Hepatocyte (in vitro differentiated cells): ENCODE measurements at regions not wholly inside any gene's neighbourhood (a gene's known extent, or its start where the extent isn't known, plus 50 kb on each side); places are given as distances from the start of the nearest gene placed in this dataset.

Source experiments
- EZH2 ChIP-seq: fragments of 200-600 bp; sonication (generic); IDR thresholded peaks from 2 replicates; pipeline ENCODE4 v1.6.1; 2016; ENCODE audit warnings: antibody characterized with exemption, mild to moderate bottlenecking, borderline replicate concordance
- TF ChIP-seq, protein P1 (sequence below): fragments of 200-600 bp; sonication (generic); IDR thresholded peaks from 2 replicates; pipeline ENCODE4 v1.5.1; 2016; ENCODE audit warnings: antibody characterized with exemption, mild to moderate bottlenecking; ENCODE audit not compliant: poor library complexity

DNA sequence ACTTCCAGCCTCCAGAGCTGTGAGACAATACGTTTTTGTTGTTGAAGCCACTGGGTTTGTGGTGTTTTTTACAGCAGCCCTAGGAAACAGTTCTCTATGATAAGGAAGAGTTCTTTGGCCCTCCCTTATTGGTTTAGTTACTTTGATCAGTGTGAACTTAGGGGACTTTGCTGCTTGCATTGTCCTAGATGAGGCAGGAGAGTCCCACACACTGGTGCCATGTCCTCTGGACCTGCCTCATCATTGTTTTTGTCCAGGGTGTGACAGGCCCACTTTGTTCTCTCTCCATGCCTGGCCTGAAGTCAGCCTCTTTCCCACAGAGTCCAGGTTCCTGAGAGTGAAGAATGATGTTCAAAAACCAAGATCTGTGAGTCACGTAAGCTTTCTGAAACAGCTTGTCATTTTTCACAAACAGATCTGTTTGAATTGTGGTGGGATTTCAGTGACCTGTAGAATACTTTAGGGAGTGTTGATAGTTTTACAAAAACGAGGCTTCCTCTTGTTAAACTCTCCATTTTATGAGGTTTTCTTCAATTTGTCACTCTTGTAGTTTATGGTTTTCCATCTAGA, 63.8 kb downstream of the ING1 start:
- TF ChIP-seq, protein P1, sequence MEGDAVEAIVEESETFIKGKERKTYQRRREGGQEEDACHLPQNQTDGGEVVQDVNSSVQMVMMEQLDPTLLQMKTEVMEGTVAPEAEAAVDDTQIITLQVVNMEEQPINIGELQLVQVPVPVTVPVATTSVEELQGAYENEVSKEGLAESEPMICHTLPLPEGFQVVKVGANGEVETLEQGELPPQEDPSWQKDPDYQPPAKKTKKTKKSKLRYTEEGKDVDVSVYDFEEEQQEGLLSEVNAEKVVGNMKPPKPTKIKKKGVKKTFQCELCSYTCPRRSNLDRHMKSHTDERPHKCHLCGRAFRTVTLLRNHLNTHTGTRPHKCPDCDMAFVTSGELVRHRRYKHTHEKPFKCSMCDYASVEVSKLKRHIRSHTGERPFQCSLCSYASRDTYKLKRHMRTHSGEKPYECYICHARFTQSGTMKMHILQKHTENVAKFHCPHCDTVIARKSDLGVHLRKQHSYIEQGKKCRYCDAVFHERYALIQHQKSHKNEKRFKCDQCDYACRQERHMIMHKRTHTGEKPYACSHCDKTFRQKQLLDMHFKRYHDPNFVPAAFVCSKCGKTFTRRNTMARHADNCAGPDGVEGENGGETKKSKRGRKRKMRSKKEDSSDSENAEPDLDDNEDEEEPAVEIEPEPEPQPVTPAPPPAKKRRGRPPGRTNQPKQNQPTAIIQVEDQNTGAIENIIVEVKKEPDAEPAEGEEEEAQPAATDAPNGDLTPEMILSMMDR: no peak
- TF ChIP-seq EZH2: no peak
